Body of pancreas (tissue), 4 donors: ENCODE measurements at regions not wholly inside any gene's neighbourhood (a gene's known extent, or its start where the extent isn't known, plus 50 kb on each side); places are given as distances from the start of the nearest gene placed in this dataset.

Experiments used
- ATAC-seq: fragments of 150-250 bp; one replicate; pipeline ENCODE4 v1.9.1; 2016
- DNase-seq, 4 donors: peaks; one replicate each; pipeline ENCODE4 v3.0.0-alpha.2; 2019
- H3K27ac ChIP-seq, 4 donors: fragments of 200-600 bp; sonication (generic); 1 replicate in 3 of 4; 2 replicates in 1 of 4; pipeline versions ENCODE4 v1.5.1 to v1.6.1; 2016 to 2019; ENCODE audit warnings: mild to moderate bottlenecking in 1 of 4, mixed read lengths in 1 of 4, moderate library complexity in 1 of 4
- H3K27me3 ChIP-seq, 2 donors: fragments of 200-600 bp; sonication (generic); one replicate each; pipeline ENCODE4 v1.6.0; 2016; ENCODE audit warnings: mild to moderate bottlenecking in 1 of 2
- H3K36me3 ChIP-seq, 2 donors: fragments of 200-600 bp; sonication (generic); replicated peaks in 1 of 2; 2 replicates each; pipeline ENCODE4 v1.5.1; 2016; ENCODE audit warnings: low read depth in 2 of 2; ENCODE audit not compliant: insufficient read depth in 1 of 2
- H3K4me1 ChIP-seq: fragments of 200-600 bp; sonication (generic); one replicate; pipeline ENCODE4 v1.6.0; 2016
- H3K4me3 ChIP-seq, 2 donors: fragments of 200-600 bp; sonication (generic); 1 replicate in 1 of 2; 2 replicates in 1 of 2; pipeline ENCODE4 v1.5.1; 2016 to 2019
- H3K9me3 ChIP-seq, 3 donors: fragments of 200-600 bp; sonication (generic); 1 replicate in 2 of 3; 2 replicates in 1 of 3; pipeline ENCODE4 v1.5.1; 2016
- CTCF ChIP-seq, 7 experiments: fragments of 450-650 bp in 4 of 7; fragments of 200-600 bp in 3 of 7; sonication (generic) in 3 of 7; IDR thresholded peaks; one replicate each; pipeline ENCODE4 v1.5.1; 2016 to 2019; ENCODE audit warnings: antibody characterized with exemption in 7 of 7
- POLR2A ChIP-seq, 3 donors: fragments of 450-650 bp; IDR thresholded peaks; one replicate each; pipeline ENCODE4 v1.6.1; 2016; ENCODE audit warnings: antibody characterized with exemption in 3 of 3, mild to moderate bottlenecking in 2 of 3
- WGBS, 2 donors: methylation state at CpG; one replicate each; pipeline ENCODE4 v1.1.5; 2017; 5-methylcytosine and 5-hydroxymethylcytosine counted together
- intact Hi-C: fragments of 100-400 bp; cut with DNase I; formaldehyde crosslinking; loops from one replicate; pipeline ENCODE4 v1.15.1; 2023

- no peak for ATAC-seq
- no peak for DNase-seq
- Histone ChIP-seq H3K27me3 (no peaks in the 10 kb centered on the region), H3K4me3 (no peak overlapping the region), H3K9me3 (no peaks in the 10 kb centered on the region), H3K4me1 (no peaks in the 10 kb centered on the region), H3K36me3 (no peaks in the 10 kb centered on the region), H3K27ac (no peak overlapping the region)
- intact Hi-C loops, result no loop called here
- no peak for TF ChIP-seq CTCF (IDR thresholded peaks at IDR 0.05)
- TF ChIP-seq POLR2A (IDR thresholded peaks at IDR 0.05), result no peak
Measured at GRCh38 chr6:138600726-138601125, 101.4 kb upstream of the NHSL1 start.

GRCh38 chr6:138601128-138601527, 101.8 kb upstream of the NHSL1 start:
- Histone ChIP-seq H3K36me3 (no peaks in the 10 kb centered on the region), H3K4me1 (no peaks in the 10 kb centered on the region), H3K4me3 (no peak overlapping the region), H3K9me3 (no peaks in the 10 kb centered on the region), H3K27ac (no peak overlapping the region), H3K27me3 (no peaks in the 10 kb centered on the region)
- intact Hi-C loops, result no loop called here
- DNase-seq, result no peak
- ATAC-seq, result no peak
- TF ChIP-seq POLR2A (IDR thresholded peaks at IDR 0.05) (no peak), CTCF (IDR thresholded peaks at IDR 0.05) (no peak)

DNA sequence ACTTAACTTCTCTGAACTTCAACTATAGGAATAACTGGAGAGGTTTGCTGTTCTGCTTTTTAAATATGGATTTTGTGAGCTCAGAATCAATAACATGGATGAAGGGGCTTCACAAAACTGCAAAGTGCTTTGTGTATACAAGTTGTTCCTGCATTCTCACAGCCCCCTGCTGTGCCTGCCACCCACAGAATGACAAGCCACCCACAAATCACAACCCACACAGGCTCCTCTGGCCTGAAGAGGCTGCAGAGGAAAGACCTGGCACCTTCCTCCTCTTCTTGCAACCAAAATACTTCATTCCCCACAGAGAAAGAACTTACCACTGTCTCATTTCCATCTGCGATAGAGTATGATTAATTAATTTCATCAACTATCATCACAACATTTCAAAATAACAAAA, 106.7 kb upstream of the NHSL1 start:
- Histone ChIP-seq H3K4me1 (no peaks in the 10 kb centered on the region), H3K36me3 (no peaks in the 10 kb centered on the region), H3K27me3 (no peaks in the 10 kb centered on the region), H3K4me3 (no peak overlapping the region), H3K9me3 (no peaks in the 10 kb centered on the region), H3K27ac (no peak overlapping the region)
- ATAC-seq, result no peak
- TF ChIP-seq POLR2A (IDR thresholded peaks at IDR 0.05), result no peak
- no peak for TF ChIP-seq CTCF (IDR thresholded peaks at IDR 0.05)
- no peak for DNase-seq
- WGBS, 2 donors, result 94 to 100% methylated on average over 1 of the region's 1 CpG
- intact Hi-C loops, result no loop called here

DNA sequence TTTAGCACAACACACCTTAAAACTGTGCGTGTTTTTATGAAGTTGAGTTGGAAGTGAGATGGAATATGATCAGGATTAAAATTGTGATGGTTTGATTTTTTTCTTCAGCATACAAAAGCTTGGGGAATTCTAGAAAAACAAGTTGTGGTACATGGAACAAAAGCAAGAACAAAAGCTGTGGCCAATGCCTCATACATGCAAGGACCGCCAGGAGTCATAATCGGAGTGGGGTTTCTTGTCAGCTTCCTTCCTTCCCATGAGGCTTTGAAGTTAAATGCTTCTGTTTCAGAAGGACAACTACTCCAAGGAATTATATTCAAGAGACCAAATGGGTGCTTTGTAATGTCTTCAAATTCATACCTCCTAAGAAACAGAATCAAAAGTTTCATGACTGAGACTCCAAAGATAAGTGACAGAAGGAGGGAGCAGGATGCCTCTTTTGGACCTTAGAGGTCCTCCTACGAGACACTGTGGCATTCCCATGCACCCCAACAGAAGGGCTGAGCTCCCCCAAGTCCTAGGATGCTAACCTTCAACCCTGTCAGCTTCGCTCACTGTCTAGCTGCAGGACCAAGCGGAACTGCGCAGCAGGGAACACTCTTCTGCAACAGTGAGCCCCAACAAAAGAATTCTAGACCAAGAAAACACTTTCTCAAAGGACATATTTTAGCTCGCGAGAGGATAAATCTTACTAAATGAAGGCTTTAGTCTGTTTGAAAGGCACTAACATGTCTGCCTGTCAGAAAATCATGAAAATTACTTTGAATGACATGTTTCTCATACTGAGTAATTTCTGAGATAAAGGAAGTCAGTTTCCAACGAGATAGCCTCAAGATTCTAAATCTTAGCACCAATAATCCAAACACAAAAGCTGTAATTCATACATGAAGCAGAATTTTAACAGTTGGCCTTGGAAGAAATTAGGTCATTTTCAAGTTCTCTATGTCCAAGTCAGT, 108.5 kb upstream of the NHSL1 start:
- H3K4me3 ChIP-seq, result no peak overlapping the region
- H3K36me3 ChIP-seq, result no peaks in the 10 kb centered on the region
- H3K27ac ChIP-seq, result no peak overlapping the region
- no peaks in the 10 kb centered on the region for H3K27me3 ChIP-seq
- ATAC-seq (no peak), DNase-seq (no peak)
- H3K4me1 ChIP-seq, result no peaks in the 10 kb centered on the region
- intact Hi-C loops, result no loop called here
- 78 to 87% methylated on average over 10 of the region's 10 CpGs for WGBS, 2 donors
- no peak for TF ChIP-seq CTCF (IDR thresholded peaks at IDR 0.05)
- no peak for TF ChIP-seq POLR2A (IDR thresholded peaks at IDR 0.05)
- H3K9me3 ChIP-seq, result no peaks in the 10 kb centered on the region

GRCh38 chr6:138608896-138609295, 109.6 kb upstream of the NHSL1 start:
- intact Hi-C loops, result no loop called here
- Histone ChIP-seq H3K36me3 (no peaks in the 10 kb centered on the region), H3K4me1 (no peaks in the 10 kb centered on the region), H3K4me3 (no peak overlapping the region), H3K9me3 (no peaks in the 10 kb centered on the region), H3K27ac (no peak overlapping the region), H3K27me3 (no peaks in the 10 kb centered on the region)
- 87 to 88% methylated on average over 1 of the region's 1 CpG for WGBS, 2 donors
- no peak for DNase-seq
- no peak for ATAC-seq
- TF ChIP-seq POLR2A (IDR thresholded peaks at IDR 0.05) (no peak), CTCF (IDR thresholded peaks at IDR 0.05) (no peak)
